ENCODE measurements at regions not wholly inside any gene's neighbourhood (a gene's known extent, or its start where the extent isn't known, plus 50 kb on each side); places are given as distances from the start of the nearest gene placed in this dataset.

- DNase-seq, result no peak
- no peaks in the 10 kb centered on the region for H4K20me1 ChIP-seq (ENCODE audit: insufficient read depth, low read length)
- H3K27me3 ChIP-seq (ENCODE audit: control insufficient read depth in 2 of 2, insufficient read depth in 2 of 2, low read length in 2 of 2), result no peaks in the 10 kb centered on the region
- no peak overlapping the region for H3K4me2 ChIP-seq (replicated peaks; ENCODE audit: extremely low read depth, low read length, poor library complexity, severe bottlenecking)
- WGBS (ENCODE audit: insufficient coverage), result 57% methylated on average over 1 of the region's 5 CpGs
- H3K4me3 ChIP-seq (replicated peaks in 1 of 3; ENCODE audit: low read depth in 2 of 3, low read length in 3 of 3), result no peak overlapping the region
- no peak overlapping the region for H3K9ac ChIP-seq (ENCODE audit: insufficient read depth, low read length, poor library complexity, severe bottlenecking)
- TF ChIP-seq, protein P1, sequence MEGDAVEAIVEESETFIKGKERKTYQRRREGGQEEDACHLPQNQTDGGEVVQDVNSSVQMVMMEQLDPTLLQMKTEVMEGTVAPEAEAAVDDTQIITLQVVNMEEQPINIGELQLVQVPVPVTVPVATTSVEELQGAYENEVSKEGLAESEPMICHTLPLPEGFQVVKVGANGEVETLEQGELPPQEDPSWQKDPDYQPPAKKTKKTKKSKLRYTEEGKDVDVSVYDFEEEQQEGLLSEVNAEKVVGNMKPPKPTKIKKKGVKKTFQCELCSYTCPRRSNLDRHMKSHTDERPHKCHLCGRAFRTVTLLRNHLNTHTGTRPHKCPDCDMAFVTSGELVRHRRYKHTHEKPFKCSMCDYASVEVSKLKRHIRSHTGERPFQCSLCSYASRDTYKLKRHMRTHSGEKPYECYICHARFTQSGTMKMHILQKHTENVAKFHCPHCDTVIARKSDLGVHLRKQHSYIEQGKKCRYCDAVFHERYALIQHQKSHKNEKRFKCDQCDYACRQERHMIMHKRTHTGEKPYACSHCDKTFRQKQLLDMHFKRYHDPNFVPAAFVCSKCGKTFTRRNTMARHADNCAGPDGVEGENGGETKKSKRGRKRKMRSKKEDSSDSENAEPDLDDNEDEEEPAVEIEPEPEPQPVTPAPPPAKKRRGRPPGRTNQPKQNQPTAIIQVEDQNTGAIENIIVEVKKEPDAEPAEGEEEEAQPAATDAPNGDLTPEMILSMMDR (IDR thresholded peaks at IDR 0.05), result no peak
- H3K79me2 ChIP-seq (ENCODE audit: insufficient read depth, low read length), result no peaks in the 10 kb centered on the region
- no peak overlapping the region for H3K27ac Mint-ChIP-seq
- no peaks in the 10 kb centered on the region for H3K4me1 Mint-ChIP-seq
- peaks cover 0 to under 1% (median 0%) of the 10 kb centered on the region in 3 donors for H3K27me3 Mint-ChIP-seq (ENCODE audit: low read depth in 3 of 3)
- no peak overlapping the region for H3K4me3 Mint-ChIP-seq
- H3K9me3 ChIP-seq (replicated peaks in 1 of 2; ENCODE audit: control insufficient read depth in 1 of 2, insufficient read depth in 1 of 2, low read length in 2 of 2), result no peaks in the 10 kb centered on the region
- H3K27ac ChIP-seq (ENCODE audit: low read depth in 1 of 2, low read length in 2 of 2), result no peak overlapping the region
- H3K4me1 ChIP-seq (ENCODE audit: control insufficient read depth in 1 of 2, insufficient read depth in 2 of 2, low read length in 2 of 2), result no peaks in the 10 kb centered on the region
- no peaks in the 10 kb centered on the region for H3K36me3 Mint-ChIP-seq
- no peaks in the 10 kb centered on the region for H3K36me3 ChIP-seq (replicated peaks in 1 of 2; ENCODE audit: control insufficient read depth in 1 of 2, insufficient read depth in 2 of 2, low read length in 2 of 2)
- intact Hi-C loops (cut with micrococcal nuclease), result no loop called here
- H3K9me3 Mint-ChIP-seq, result peaks cover 0 to 13% (median 2%) of the 10 kb centered on the region in 7 donors
- H2AFZ ChIP-seq (ENCODE audit: insufficient read depth, low read depth, low read length, poor library complexity, severe bottlenecking), result no peak overlapping the region
Measured at GRCh38 chr9:1400983-1401382, 350.8 kb downstream of the DMRT2 start.

DNA sequence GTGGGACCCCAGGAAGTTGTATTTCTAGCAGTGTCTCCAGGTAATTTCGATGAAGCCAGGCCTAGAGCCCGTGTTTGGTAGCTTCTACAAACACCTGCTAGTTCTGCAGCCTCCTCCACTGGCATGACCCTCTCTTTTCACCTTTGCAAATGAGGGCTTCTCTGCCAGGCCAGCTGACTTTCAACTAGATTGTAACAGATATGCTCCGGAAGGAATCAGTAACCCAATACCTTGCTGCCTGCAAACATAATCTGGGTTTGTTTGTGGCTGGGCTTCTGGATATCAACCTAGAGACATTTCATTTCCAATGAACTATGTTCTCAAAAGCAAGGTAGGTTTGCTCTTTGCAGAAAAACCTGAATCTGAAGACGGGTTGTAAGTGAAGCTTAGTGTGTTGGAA lies 354.8 kb downstream of the DMRT2 start:
- Histone ChIP-seq H4K20me1 (ENCODE audit: insufficient read depth, low read length) (no peaks in the 10 kb centered on the region), H3K79me2 (ENCODE audit: insufficient read depth, low read length) (no peaks in the 10 kb centered on the region), H3K36me3 (replicated peaks in 1 of 2; ENCODE audit: control insufficient read depth in 1 of 2, insufficient read depth in 2 of 2, low read length in 2 of 2) (no peaks in the 10 kb centered on the region), H2AFZ (ENCODE audit: insufficient read depth, low read depth, low read length, poor library complexity, severe bottlenecking) (no peak overlapping the region), H3K4me1 (ENCODE audit: control insufficient read depth in 1 of 2, insufficient read depth in 2 of 2, low read length in 2 of 2) (no peaks in the 10 kb centered on the region), H3K4me2 (replicated peaks; ENCODE audit: extremely low read depth, low read length, poor library complexity, severe bottlenecking) (no peak overlapping the region), H3K4me3 (replicated peaks in 1 of 3; ENCODE audit: low read depth in 2 of 3, low read length in 3 of 3) (no peak overlapping the region), H3K27ac (ENCODE audit: low read depth in 1 of 2, low read length in 2 of 2) (no peak overlapping the region), H3K9me3 (replicated peaks in 1 of 2; ENCODE audit: control insufficient read depth in 1 of 2, insufficient read depth in 1 of 2, low read length in 2 of 2) (no peaks in the 10 kb centered on the region), H3K9ac (ENCODE audit: insufficient read depth, low read length, poor library complexity, severe bottlenecking) (no peak overlapping the region), H3K27me3 (ENCODE audit: control insufficient read depth in 2 of 2, insufficient read depth in 2 of 2, low read length in 2 of 2) (no peaks in the 10 kb centered on the region)
- intact Hi-C loops (cut with micrococcal nuclease), result no loop called here
- 71% methylated on average over 2 of the region's 4 CpGs for WGBS (ENCODE audit: insufficient coverage)
- Mint-ChIP-seq H3K4me3 (no peak overlapping the region), H3K36me3 (no peaks in the 10 kb centered on the region), H3K27ac (no peak overlapping the region), H3K9me3 (peaks cover 0 to 5% (median 3%) of the 10 kb centered on the region in 7 donors), H3K27me3 (ENCODE audit: low read depth in 3 of 3) (no peaks in the 10 kb centered on the region), H3K4me1 (no peaks in the 10 kb centered on the region)
- no peak for DNase-seq
- TF ChIP-seq, protein P1 (IDR thresholded peaks at IDR 0.05), result no peak

All from CD14-positive monocyte (primary cell).